HG02938 (cell line): ENCODE measurements at regions not wholly inside any gene's neighbourhood (a gene's known extent, or its start where the extent isn't known, plus 50 kb on each side); places are given as distances from the start of the nearest gene placed in this dataset.
"Not testable (repeated sequence)": the region's sequence is repeated elsewhere in the genome, so short reads cannot be mapped to it uniquely, and the experiment has no call there.

Source experiments
- ATAC-seq: cut with Tn5 transposase; IDR thresholded peaks from one replicate; pipeline ENCODE4 v1.9.1; 2021; ENCODE audit warnings: mild to moderate bottlenecking, moderate library complexity; ENCODE audit not compliant: unreplicated experiment

DNA sequence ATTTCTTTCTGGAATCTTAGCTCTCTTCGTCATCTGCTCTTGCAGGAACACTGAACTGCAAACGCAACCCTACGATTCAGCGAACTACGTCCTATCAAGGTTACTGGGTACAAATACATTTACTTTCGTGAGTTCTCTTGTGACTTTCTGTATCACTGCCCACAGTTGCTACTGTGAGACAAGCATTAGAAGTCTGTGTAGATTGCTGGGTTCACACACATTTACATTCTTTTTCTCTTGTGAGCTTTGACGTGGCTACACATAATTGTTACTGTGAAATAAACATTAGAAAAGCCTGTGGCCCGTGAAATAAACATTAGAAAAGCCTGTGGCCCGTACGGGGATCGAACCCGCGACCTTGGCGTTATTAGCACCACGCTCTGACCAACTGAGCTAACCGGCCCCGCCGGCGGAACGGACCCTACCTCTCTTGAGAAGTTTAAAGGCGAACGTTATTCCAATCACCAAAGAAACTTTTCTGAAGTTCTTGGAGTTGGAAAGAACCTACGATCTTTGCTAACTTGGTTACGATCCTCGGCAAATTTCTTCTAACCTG lies 61.2 kb upstream of the ZNF322 start:
- ATAC-seq: not testable (repeated sequence)

DNA sequence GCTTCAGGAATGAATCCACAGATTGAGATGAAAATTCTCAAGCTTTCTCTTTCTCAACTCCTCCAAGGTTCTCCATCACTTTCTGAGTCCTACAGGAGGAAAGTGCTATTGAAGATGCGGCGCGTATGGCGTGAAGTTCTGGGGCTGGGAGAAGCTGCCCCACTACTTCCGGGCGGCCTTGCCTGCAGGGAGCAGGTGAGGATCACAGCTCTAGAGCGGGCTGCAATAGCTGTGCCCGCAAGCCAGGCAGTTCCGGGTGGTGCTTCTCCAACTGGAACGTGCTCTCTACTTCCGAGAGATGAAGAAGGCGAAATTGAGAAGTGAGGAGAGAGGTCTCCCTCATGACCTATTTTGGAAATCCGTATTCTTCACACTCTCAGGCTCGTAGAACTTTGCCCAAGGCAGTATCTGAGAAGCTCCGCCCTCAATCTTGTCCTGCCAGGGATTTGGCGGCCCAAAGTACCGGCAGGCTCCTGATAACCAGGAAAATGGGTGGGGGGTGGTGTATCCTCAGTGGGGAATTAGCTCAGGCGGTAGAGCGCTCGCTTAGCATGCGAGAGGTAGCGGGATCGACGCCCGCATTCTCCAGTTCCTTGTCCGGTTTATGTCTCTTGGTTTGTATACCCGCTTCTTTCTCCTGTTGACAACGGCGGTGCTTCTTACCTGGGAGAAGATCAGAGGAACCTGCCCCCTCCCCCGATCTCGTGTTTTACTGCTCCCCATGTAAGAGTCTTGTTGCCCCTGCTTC lies 70.6 kb upstream of the ZNF322 start:
- ATAC-seq: not testable (repeated sequence)

DNA sequence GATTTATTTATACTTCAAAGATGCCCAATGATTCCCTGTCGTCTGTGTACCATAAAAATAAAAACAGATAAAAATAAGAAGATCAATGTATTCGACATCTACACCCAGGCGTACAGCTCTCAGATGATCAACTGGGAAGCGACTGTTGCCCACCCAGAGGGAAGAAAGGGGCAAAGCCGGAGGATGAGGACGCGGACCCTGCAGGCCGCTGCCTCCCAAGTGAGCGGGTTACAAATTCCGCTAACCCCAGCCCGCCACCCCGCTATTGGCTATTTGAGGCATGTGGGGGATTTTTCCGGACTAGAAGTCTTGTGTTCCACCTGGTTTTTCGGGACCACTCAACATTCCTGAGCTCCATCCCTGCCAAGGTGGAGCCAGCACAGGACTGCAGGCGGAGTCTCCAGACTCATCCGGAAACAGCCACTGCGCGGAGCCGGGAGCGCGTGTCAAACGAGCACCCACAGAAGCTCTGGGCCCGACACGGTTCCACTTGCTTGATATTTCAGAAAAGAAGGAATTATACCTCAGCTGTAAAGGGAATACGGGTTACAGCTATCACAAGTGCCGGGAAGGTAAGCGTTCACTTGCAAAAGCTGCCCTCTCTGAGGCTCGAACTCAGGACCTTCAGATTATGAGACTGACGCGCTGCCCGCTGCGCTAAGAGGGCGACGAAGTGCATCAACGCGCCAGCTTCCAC lies 75.4 kb upstream of the ZNF322 start:
- ATAC-seq: not testable (repeated sequence)

DNA sequence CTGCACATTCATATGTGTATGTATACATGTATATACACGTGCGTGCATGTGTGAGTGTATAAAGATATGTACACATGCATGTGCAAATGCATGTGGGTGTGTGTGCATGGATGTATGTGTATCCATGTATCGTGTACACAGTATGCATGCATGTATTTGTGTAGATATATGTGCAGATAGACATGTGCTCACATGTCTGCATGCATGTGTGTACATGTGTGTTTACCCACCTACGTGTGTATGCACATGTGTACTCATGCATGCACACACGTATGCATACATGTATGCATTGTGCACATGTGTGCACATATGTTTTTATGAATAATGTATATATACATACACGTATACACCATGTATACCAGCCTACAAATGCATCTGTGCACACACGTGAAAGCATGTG lies 80.3 kb upstream of the ZNF322 start:
- ATAC-seq: no peak

DNA sequence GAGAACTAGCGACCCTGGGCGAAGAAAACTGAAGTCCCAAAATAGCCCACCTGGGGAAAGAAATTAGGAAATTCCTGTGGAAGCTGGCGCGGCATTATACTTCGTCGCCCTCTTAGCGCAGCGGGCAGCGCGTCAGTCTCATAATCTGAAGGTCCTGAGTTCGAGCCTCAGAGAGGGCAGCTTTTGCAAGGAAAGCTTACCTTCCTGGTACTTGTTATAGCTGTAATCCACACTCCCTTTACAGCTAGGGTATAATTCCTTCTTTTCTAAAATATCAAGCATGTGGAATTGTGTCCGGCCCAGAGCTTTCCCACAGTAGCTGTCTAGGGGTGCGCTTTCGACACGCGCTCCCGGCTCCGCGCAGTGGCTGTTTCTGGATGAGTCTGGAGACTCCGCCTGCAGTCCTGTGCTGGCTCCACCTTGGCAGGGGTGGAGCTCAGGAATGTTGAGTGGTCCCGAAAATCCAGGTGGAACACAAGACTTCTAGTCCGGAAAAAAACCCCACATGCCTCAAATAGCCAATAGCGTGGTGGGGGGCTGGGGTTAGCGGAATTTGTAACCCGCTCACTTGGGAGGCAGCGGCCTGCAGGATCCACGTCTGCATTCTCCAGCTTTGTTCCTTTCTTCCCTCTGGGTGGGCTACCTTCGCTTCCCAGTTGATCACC lies 83.7 kb upstream of the ZNF322 start:
- no peak for ATAC-seq

DNA sequence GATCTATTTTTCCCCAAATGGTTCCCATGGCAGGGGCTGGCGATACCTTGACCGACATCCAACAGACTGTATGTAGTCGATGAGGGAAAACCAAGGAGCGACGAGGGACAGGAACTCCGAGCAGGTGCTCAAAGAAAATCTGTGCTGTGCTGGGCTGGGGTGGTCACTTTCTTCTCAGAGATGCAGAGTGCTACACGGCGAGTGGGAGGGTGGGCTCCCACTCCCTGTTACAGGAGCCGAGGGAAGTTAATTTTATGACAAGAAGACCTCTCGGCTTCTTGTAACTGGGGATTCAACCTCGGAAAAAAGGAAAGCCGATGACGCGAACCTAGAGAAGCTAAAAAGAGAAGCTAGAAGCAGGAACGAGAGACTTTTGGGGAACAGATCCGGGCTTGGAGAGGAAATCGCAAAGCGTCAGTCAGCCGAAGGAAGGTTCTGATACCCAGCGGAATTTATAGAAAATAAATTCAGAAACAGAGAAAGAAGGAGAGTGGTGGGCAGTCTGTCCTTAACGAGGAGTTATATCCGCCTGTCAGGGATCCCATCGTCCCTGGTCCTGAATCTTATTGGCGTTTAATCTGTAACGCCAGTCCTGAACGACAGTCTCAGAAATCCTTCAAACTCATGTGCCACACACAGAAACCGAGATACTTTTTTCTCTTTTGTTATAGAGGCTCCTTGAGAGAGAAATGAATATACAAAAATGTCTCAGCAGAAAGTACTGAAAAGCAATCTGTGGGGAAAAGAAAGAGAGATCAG lies 84.6 kb upstream of the ZNF322 start:
- ATAC-seq: no peak

DNA sequence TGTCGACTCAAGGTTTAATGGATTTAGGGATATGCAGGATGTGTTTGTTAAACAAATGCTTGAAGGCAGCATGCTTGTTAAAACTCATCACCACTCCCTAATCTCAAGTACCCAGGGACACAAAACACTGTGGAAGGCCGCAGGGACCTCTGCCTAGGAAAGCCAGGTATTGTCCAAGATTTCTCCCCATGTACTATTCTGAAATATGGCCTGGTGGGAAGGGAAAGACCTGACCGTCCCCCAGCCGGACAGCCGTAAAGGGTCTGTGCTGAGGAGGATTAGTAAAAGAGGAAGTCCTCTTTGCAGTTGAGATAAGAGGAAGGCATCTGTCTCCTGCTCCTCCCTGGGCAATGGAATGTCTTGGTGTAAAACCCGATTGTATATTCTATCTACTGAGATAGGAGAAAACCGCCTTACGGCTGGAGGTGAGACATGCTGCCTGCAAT lies 85.3 kb upstream of the ZNF322 start:
- not testable (repeated sequence) for ATAC-seq

DNA sequence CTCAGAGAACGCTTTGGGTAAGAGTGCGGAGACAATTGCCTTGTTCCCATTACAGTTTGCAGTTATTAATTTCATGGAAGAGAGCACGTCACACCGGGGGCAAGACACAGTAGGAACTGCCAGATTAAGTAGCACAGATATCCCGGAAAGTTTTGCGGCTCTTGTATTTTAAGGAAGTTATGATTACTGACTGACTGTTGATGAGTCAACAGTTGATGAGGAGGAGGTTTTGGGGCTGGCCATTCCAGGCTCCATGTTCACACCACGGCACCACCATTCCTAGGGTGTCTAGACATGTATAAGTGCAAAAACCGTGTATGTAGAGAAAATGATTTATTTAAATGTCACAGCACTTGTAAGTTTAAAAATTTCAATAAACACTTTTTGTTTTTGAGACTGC lies 86.4 kb upstream of the ZNF322 start:
- ATAC-seq: not testable (repeated sequence)

DNA sequence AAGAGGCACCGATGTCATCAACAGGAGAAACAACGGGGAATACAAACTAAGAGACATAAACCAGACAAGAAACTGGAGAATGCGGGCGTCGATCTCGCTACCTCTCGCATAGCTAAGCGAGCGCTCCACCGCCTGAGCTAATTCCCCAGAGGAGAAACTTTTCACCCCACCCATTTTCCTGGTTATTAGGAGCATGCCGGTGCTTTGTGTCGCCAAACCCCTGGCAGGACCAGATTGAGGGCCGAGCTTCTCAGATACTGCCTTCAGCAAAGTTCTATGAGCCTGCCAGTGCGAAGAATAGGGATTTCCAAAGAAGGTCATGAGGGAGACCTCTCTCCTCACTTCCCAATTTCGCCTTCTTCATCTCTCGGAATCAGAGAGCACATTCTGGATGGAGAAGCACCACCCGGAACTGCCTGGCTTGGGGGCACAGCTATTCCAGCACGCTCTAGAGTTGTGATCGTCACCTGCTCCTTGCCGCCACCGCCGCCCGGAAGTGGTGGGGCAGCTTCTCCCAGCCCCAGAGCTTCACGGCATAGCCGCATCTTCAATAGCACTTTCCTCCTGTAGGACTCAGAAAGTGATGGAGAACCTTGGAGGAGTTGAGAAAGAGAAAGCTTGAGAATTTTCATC lies 89.7 kb upstream of the ZNF322 start:
- ATAC-seq: not testable (repeated sequence)

DNA sequence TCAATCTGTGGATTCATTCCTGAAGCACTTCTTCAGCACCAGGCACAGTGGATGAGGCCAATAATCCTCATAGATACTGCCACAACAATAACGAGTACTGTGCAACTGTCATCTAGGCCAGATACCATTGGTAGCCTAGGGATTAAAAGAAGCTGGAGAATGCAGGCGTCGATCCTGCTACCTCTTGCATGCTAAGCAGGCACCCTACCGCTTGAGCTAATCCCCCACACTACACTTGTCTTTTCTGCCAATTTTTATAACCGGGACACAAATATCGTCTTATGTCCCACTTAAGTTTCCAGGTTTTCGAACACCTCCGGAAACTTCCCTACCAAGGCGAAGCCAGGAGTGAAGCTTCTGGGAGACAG lies 90.2 kb upstream of the ZNF322 start:
- ATAC-seq: not testable (repeated sequence)

DNA sequence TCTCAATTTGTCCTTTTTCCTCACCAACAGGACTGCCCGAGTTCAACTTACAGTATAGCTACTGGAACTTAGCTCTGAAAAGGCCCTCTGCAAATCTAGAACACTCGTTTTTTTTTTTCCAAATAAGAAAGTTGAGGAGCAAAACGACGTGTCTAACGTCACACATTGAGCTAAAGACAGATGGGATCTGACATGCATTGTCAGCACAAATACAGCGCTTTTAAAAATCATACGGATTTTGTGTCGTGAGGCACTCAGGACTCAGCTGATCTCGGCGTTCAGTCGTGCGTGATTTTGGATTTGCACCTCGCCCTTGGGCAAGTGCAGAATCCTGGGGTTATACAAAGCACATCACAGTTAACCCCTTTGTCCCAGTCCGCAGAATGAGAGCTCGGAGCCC lies 94.7 kb upstream of the ZNF322 start:
- no peak for ATAC-seq

DNA sequence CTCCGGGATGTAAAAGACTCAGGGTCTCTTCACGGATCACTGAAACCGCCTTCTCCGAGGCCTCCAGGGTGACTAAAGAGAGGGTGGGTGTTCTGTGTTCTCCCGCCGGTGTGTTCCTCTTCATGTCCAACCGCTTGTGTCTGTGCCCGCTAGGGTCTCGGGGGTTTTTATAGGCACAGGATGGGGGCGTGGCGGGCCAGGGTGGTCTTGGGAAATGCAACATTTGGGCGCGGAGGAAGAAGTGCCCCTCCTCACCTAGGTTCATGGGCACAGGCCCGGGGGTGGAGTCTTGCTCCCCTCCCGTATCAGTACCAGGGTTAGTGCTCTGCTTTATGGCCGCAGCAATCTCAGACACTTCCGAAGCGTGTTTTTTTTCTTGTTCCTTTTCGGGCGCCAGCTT lies 95.3 kb upstream of the ZNF322 start:
- not testable (repeated sequence) for ATAC-seq

DNA sequence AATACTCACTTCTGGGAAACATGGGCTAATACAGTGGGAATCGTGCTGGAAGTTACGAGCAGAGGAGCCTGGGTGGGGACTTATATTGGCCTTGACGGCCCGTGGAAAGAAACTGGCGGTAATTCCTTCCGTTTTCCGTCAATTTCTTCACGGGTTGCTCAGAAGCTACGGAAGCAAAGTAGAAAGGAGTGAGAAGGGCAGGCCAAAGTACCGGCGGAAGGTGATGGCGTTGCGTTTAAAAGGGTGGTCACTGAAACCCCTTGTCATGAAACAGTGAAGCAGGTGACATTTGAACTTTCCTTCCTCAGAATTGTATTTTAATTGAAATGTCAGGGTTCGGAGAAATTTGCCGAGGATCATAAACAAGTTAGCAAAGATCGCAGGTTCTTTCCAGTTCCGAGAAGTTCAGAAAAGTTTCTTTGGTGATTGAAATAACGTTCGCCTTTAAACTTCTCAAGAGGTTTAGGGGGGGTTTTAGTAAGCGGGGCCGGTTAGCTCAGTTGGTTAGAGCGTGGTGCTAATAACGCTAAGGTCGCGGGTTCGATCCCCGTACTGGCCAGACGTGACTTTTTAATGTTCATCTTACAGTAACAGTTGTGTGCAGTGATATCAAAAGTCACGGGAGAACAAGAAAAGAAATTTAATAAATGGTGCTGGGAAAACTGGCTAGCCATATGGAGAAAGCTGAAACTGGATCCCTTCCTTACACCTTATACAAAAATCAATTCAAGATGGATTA lies 96.7 kb upstream of the ZNF322 start:
- not testable (repeated sequence) for ATAC-seq

DNA sequence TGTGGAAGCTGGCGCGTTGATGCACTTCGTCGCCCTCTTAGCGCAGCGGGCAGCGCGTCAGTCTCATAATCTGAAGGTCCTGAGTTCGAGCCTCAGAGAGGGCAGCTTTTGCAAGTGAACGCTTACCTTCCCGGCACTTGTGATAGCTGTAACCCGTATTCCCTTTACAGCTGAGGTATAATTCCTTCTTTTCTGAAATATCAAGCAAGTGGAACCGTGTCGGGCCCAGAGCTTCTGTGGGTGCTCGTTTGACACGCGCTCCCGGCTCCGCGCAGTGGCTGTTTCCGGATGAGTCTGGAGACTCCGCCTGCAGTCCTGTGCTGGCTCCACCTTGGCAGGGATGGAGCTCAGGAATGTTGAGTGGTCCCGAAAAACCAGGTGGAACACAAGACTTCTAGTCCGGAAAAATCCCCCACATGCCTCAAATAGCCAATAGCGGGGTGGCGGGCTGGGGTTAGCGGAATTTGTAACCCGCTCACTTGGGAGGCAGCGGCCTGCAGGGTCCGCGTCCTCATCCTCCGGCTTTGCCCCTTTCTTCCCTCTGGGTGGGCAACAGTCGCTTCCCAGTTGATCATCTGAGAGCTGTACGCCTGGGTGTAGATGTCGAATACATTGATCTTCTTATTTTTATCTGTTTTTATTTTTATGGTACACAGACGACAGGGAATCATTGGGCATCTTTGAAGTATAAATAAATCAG lies 106.8 kb upstream of the ZNF322 start:
- ATAC-seq: not testable (repeated sequence)

DNA sequence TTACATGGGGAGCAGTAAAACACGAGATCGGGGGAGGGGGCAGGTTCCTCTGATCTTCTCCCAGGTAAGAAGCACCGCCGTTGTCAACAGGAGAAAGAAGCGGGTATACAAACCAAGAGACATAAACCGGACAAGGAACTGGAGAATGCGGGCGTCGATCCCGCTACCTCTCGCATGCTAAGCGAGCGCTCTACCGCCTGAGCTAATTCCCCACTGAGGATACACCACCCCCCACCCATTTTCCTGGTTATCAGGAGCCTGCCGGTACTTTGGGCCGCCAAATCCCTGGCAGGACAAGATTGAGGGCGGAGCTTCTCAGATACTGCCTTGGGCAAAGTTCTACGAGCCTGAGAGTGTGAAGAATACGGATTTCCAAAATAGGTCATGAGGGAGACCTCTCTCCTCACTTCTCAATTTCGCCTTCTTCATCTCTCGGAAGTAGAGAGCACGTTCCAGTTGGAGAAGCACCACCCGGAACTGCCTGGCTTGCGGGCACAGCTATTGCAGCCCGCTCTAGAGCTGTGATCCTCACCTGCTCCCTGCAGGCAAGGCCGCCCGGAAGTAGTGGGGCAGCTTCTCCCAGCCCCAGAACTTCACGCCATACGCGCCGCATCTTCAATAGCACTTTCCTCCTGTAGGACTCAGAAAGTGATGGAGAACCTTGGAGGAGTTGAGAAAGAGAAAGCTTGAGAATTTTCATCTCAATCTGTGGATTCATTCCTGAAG lies 111.6 kb upstream of the ZNF322 start:
- ATAC-seq: not testable (repeated sequence)

DNA sequence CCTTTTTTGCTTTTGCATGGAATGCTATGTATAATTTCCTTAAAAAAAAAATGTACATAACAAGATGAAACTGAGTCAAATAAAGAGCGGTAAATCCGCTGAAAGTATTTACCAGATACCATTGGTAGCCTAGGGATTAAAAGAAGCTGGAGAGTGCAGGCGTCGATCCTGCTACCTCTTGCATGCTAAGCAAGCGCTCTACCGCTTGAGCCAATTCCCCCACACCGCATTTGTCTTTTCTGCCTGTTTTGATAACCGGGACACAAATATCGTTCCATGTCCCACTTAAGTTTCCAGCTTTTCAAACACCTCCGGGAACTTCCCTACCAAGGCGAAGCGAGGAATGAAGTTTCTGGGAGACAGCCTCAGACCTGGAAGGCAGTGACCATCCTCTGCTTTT lies 113.9 kb upstream of the ZNF322 start:
- not testable (repeated sequence) for ATAC-seq

DNA sequence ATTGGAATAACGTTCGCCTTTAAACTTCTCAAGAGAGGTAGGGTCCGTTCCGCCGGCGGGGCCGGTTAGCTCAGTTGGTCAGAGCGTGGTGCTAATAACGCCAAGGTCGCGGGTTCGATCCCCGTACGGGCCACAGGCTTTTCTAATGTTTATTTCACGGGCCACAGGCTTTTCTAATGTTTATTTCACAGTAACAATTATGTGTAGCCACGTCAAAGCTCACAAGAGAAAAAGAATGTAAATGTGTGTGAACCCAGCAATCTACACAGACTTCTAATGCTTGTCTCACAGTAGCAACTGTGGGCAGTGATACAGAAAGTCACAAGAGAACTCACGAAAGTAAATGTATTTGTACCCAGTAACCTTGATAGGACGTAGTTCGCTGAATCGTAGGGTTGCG lies 121.0 kb upstream of the ZNF322 start:
- ATAC-seq: not testable (repeated sequence)
